SK-N-SH (cell line): ENCODE measurements at regions not wholly inside any gene's neighbourhood (a gene's known extent, or its start where the extent isn't known, plus 50 kb on each side); places are given as distances from the start of the nearest gene placed in this dataset.

Experiments used
- CTCF ChIA-PET: fragments of 300-600, 350-600 bp; formaldehyde crosslinking; extraction: SDS; loops from one replicate; lab custom pipeline; 2021; lab: Yijun Ruan, JAX
- POLR2A ChIA-PET: fragments of 350-600 bp; sonication (Branson Sonifier 250); formaldehyde crosslinking; extraction: SDS; loops from one replicate; lab custom pipeline; 2020; ENCODE audit warnings: antibody characterized with exemption, inconsistent platforms; lab: Yijun Ruan, JAX
- DNase-seq: peaks from one replicate; pipeline ENCODE4 v3.0.0; 2012
- H2AFZ ChIP-seq: fragments of 200-600 bp; sonication (generic); 2 replicates; pipeline ENCODE4 v1.8.1; 2016; ENCODE audit warnings: antibody characterized with exemption, mild to moderate bottlenecking, low read depth
- H3F3A ChIP-seq: fragments of 200-600 bp; sonication (generic); replicated peaks from 2 replicates; pipeline ENCODE3; 2016; ENCODE audit warnings: antibody characterized with exemption, mild to moderate bottlenecking; ENCODE audit not compliant: insufficient read depth
- H3K27ac ChIP-seq, 2 experiments: fragments of 200-500 bp in 1 of 2; fragments of 200-600 bp in 1 of 2; sonication (Bioruptor generic) in 1 of 2; sonication (generic), shearing (Covaris generic) in 1 of 2; 2 replicates each; pipeline versions ENCODE4 v1.5.1 to v1.6.1; 2014 to 2016; ENCODE audit warnings: low read depth in 2 of 2, inconsistent platforms in 1 of 2, low read length in 1 of 2, mild to moderate bottlenecking in 1 of 2, mixed read lengths in 1 of 2
- H3K27me3 ChIP-seq: fragments of 200-600 bp; sonication (generic), shearing (Covaris generic); 2 replicates; pipeline ENCODE4 v1.6.1; 2016; ENCODE audit warnings: mixed run types; ENCODE audit not compliant: insufficient read depth
- H3K36me3 ChIP-seq, 2 experiments: fragments of 200-500 bp in 1 of 2; fragments of 200-600 bp in 1 of 2; sonication (Bioruptor generic) in 1 of 2; sonication (generic) in 1 of 2; replicated peaks in 1 of 2; 2 replicates each; pipeline versions ENCODE3 to v1.5.1; 2014 to 2016; ENCODE audit warnings: low read length in 1 of 2, mild to moderate bottlenecking in 1 of 2; ENCODE audit not compliant: insufficient read depth in 2 of 2, control insufficient read depth in 1 of 2
- H3K4me1 ChIP-seq, 2 experiments: fragments of 200-500 bp in 1 of 2; fragments of 200-600 bp in 1 of 2; sonication (Bioruptor generic) in 1 of 2; sonication (generic), shearing (Covaris generic) in 1 of 2; 2 replicates each; pipeline versions ENCODE4 v1.5.1 to v1.6.1; 2014 to 2016; ENCODE audit warnings: low read depth in 1 of 2, low read length in 1 of 2, mixed run types in 1 of 2; ENCODE audit not compliant: insufficient read depth in 2 of 2, control insufficient read depth in 1 of 2
- H3K4me2 ChIP-seq: fragments of 200-600 bp; sonication (generic), shearing (Covaris generic); 2 replicates; pipeline ENCODE4 v1.6.1; 2017; ENCODE audit warnings: mixed run types
- H3K4me3 ChIP-seq, 2 experiments: fragments of 200-500 bp in 1 of 2; fragments of 200-600 bp in 1 of 2; sonication (Bioruptor generic) in 1 of 2; sonication (generic), shearing (Covaris generic) in 1 of 2; 2 replicates each; pipeline versions ENCODE4 v1.5.1 to v1.8.1; 2014 to 2016; ENCODE audit warnings: low read depth in 2 of 2, inconsistent platforms in 1 of 2, low read length in 1 of 2, mild to moderate bottlenecking in 1 of 2, mixed read lengths in 1 of 2, moderate library complexity in 1 of 2
- H3K79me2 ChIP-seq: fragments of 200-600 bp; sonication (generic); 2 replicates; pipeline ENCODE4 v1.8.1; 2017; ENCODE audit warnings: mild to moderate bottlenecking; ENCODE audit not compliant: insufficient read depth
- H3K9ac ChIP-seq: fragments of 200-600 bp; sonication (generic); 2 replicates; pipeline ENCODE4 v1.6.1; 2017; ENCODE audit warnings: mixed run types
- H3K9me2 ChIP-seq: fragments of 200-600 bp; sonication (generic); 2 replicates; pipeline ENCODE4 v1.6.1; 2017; ENCODE audit warnings: mixed run types
- H3K9me3 ChIP-seq: fragments of 200-600 bp; sonication (generic); 2 replicates; pipeline ENCODE4 v1.6.1; 2017; ENCODE audit warnings: mixed run types, mild to moderate bottlenecking, moderate library complexity
- H4K20me1 ChIP-seq: fragments of 200-600 bp; sonication (generic); 2 replicates; pipeline ENCODE4 v1.6.1; 2017; ENCODE audit warnings: mild to moderate bottlenecking, mixed run types; ENCODE audit not compliant: insufficient read depth
- CHD2 ChIP-seq: fragments of 150-350 bp; IDR thresholded peaks from 2 replicates; pipeline ENCODE4 v1.6.1; 2018; ENCODE audit warnings: low read length; ENCODE audit not compliant: partially characterized antibody
- EP300 ChIP-seq, 2 experiments: IDR thresholded peaks; 2 replicates each; pipeline versions ENCODE4 v1.4.0 to v1.6.1; 2012; ENCODE audit warnings: borderline replicate concordance in 1 of 2, low read depth in 1 of 2, low read length in 1 of 2
- EZH2phosphoT487 ChIP-seq: fragments of 200-600 bp; sonication (generic); IDR thresholded peaks from 2 replicates; pipeline ENCODE4 v1.6.1; 2017; ENCODE audit warnings: low read depth, mixed run types, mild to moderate bottlenecking, antibody characterized with exemption, moderate library complexity, borderline replicate concordance
- FOSL2 ChIP-seq: IDR thresholded peaks from 2 replicates; pipeline ENCODE4 v1.4.0; 2012; ENCODE audit warnings: low read depth, mild to moderate bottlenecking, moderate library complexity, borderline replicate concordance
- FOXJ3 ChIP-seq: sonication (generic); formaldehyde crosslinking; IDR thresholded peaks from 2 replicates; pipeline ENCODE4 v1.5.1; 2020; ENCODE audit warnings: mild to moderate bottlenecking, missing genetic modification reagents
- GABPA ChIP-seq: IDR thresholded peaks from 2 replicates; pipeline ENCODE4 v1.4.0; 2012; ENCODE audit warnings: low read depth, mild to moderate bottlenecking
- MAX ChIP-seq: IDR thresholded peaks from 2 replicates; pipeline ENCODE4 v1.4.0; 2012; ENCODE audit warnings: low read depth
- MEF2A ChIP-seq: IDR thresholded peaks from 2 replicates; pipeline ENCODE4 v1.4.0; 2012; ENCODE audit warnings: low read depth, borderline replicate concordance
- MXI1 ChIP-seq: IDR thresholded peaks from 2 replicates; pipeline ENCODE4 v1.6.1; 2012; ENCODE audit warnings: mild to moderate bottlenecking, low read depth, low read length, improper control_type of control experiment
- RFX5 ChIP-seq: IDR thresholded peaks from 2 replicates; pipeline ENCODE4 v1.6.1; 2012; ENCODE audit warnings: mild to moderate bottlenecking, improper control_type of control experiment, low read length
- SIN3A ChIP-seq: IDR thresholded peaks from 2 replicates; pipeline ENCODE4 v1.6.1; 2012; ENCODE audit warnings: low read depth, mild to moderate bottlenecking, low read length, moderate library complexity, borderline replicate concordance
- SMC3 ChIP-seq: IDR thresholded peaks from 2 replicates; pipeline ENCODE4 v1.6.1; 2012; ENCODE audit warnings: low read depth, low read length, improper control_type of control experiment
- TAF1 ChIP-seq: IDR thresholded peaks from 2 replicates; pipeline ENCODE4 v1.6.1; 2012; ENCODE audit warnings: low read depth, mild to moderate bottlenecking, low read length, moderate library complexity, borderline replicate concordance
- TCF12 ChIP-seq: IDR thresholded peaks from 2 replicates; pipeline ENCODE4 v1.4.0; 2012
- TEAD4 ChIP-seq: IDR thresholded peaks from 2 replicates; pipeline ENCODE4 v1.4.0; 2012; ENCODE audit warnings: mild to moderate bottlenecking, borderline replicate concordance; ENCODE audit not compliant: insufficient read depth
- YY1 ChIP-seq: IDR thresholded peaks from 2 replicates; pipeline ENCODE4 v1.4.0; 2012; ENCODE audit warnings: low read depth, mild to moderate bottlenecking
- WGBS: methylation state at CpG from one replicate; pipeline ENCODE4 v1.1.6; 2017; ENCODE audit warnings: low lambda C conversion rate; 5-methylcytosine and 5-hydroxymethylcytosine counted together
- TF ChIP-seq, protein P1 (sequence below): IDR thresholded peaks from 2 replicates; pipeline ENCODE4 v1.4.0; 2012; ENCODE audit warnings: low read depth, borderline replicate concordance
- TF ChIP-seq, protein P2 (sequence below): fragments of 200-600 bp; sonication (generic); IDR thresholded peaks from 2 replicates; pipeline ENCODE4 v1.6.1; 2017; ENCODE audit warnings: antibody characterized with exemption, mild to moderate bottlenecking, moderate library complexity
- TF ChIP-seq, protein P3 (sequence below): fragments of 150-350 bp; IDR thresholded peaks from 2 replicates; pipeline ENCODE4 v1.6.1; 2017; ENCODE audit warnings: antibody characterized with exemption, low read length, low read depth, borderline replicate concordance

DNA sequence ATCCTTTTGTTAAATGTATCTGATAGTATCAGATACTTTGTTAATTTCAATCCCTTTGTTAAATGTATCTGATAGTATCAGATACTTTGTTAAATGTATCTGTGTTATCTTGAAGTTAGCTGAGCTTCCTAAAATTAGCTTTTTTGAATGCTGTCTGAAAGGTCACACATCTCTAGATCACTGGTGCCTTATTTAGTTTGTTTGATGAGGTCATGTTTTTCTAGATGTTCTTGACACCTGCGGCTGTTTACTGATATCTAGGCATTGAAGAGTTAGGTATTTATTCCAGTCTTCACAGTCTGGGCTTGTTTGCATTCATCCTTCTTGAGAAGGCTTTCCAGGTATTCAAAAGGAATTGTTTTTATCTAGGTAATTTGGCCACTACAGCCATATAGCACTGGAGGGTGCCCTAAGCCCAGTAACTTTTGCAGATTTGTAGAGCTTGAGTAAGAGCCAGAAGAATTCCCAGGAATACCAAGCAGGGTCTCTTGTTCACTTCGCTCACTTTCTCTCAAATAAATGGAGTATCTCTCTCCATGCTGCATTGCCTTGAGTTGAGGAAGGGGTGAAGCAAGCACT is 435.4 kb upstream of the GRAMD2B start:
- Histone ChIP-seq H3K4me3 (no peak overlapping the region), H3K36me3 (no peaks in the 10 kb centered on the region), H3K27me3 (no peaks in the 10 kb centered on the region), H4K20me1 (no peaks in the 10 kb centered on the region), H3K9ac (no peak overlapping the region), H3K27ac (no peak overlapping the region), H3K4me2 (no peak overlapping the region), H3K4me1 (peaks cover 0 to 3% of the 10 kb centered on the region in 2 experiments; a peak in 2 of 4 replicates), H3F3A (no peaks in the 10 kb centered on the region), H3K9me3 (no peaks in the 10 kb centered on the region), H3K9me2 (no peaks in the 10 kb centered on the region), H2AFZ (no peak overlapping the region), H3K79me2 (no peaks in the 10 kb centered on the region)
- TF ChIP-seq SIN3A (no peak), EP300 (IDR thresholded peaks at IDR 0.05; ENCODE audit: borderline replicate concordance in 1 of 2, low read depth in 1 of 2, low read length in 1 of 2) (no peak), EZH2phosphoT487 (no peak), MEF2A (no peak), TCF12 (no peak), TEAD4 (no peak), MAX (no peak), RFX5 (no peak), SMC3 (no peak), CHD2 (no peak), FOSL2 (no peak)
- TF ChIP-seq, protein P1, sequence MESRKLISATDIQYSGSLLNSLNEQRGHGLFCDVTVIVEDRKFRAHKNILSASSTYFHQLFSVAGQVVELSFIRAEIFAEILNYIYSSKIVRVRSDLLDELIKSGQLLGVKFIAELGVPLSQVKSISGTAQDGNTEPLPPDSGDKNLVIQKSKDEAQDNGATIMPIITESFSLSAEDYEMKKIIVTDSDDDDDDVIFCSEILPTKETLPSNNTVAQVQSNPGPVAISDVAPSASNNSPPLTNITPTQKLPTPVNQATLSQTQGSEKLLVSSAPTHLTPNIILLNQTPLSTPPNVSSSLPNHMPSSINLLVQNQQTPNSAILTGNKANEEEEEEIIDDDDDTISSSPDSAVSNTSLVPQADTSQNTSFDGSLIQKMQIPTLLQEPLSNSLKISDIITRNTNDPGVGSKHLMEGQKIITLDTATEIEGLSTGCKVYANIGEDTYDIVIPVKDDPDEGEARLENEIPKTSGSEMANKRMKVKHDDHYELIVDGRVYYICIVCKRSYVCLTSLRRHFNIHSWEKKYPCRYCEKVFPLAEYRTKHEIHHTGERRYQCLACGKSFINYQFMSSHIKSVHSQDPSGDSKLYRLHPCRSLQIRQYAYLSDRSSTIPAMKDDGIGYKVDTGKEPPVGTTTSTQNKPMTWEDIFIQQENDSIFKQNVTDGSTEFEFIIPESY, result no peak
- TF ChIP-seq, protein P2, sequence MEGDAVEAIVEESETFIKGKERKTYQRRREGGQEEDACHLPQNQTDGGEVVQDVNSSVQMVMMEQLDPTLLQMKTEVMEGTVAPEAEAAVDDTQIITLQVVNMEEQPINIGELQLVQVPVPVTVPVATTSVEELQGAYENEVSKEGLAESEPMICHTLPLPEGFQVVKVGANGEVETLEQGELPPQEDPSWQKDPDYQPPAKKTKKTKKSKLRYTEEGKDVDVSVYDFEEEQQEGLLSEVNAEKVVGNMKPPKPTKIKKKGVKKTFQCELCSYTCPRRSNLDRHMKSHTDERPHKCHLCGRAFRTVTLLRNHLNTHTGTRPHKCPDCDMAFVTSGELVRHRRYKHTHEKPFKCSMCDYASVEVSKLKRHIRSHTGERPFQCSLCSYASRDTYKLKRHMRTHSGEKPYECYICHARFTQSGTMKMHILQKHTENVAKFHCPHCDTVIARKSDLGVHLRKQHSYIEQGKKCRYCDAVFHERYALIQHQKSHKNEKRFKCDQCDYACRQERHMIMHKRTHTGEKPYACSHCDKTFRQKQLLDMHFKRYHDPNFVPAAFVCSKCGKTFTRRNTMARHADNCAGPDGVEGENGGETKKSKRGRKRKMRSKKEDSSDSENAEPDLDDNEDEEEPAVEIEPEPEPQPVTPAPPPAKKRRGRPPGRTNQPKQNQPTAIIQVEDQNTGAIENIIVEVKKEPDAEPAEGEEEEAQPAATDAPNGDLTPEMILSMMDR, result no peak
- 69% methylated on average over 2 of the region's 2 CpGs for WGBS
- no peak for DNase-seq
- POLR2A ChIA-PET, result no interaction called here
- CTCF ChIA-PET, result no interaction called here

DNA sequence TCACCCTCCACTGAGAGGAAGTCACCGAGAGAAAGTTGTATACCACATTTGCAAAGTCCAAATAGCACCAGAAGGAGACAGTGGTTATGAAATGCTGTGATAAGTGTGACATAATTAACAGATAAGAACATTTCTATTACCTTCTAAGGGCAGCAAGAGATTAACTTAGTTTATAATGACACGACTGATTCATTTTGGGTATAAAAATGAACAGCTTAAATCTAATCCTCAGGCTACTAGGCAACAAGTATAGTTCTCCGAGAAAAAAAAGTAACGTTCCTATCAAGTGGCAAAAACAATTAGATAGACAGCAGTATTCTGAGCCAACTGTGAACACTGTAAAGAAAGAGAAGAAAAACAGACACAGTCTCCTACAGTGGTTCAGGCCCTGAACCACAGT is 431.2 kb upstream of the GRAMD2B start:
- H3K9me3 ChIP-seq, result no peaks in the 10 kb centered on the region
- H3K36me3 ChIP-seq, result no peaks in the 10 kb centered on the region
- H3F3A ChIP-seq, result no peaks in the 10 kb centered on the region
- peak overlapping the region in 1 of 2 experiments; percentile 28; a peak in 1 of 4 replicates for H3K27ac ChIP-seq
- no peaks in the 10 kb centered on the region for H3K27me3 ChIP-seq
- H3K4me1 ChIP-seq, result peaks cover 0 to 3% of the 10 kb centered on the region in 2 experiments; a peak in 2 of 4 replicates
- POLR2A ChIA-PET, result no interaction called here
- no peak overlapping the region for H3K4me3 ChIP-seq
- 44% methylated on average over 4 of the region's 4 CpGs for WGBS
- no peak overlapping the region for H2AFZ ChIP-seq
- H3K79me2 ChIP-seq, result no peaks in the 10 kb centered on the region
- DNase-seq, result no peak
- H3K9me2 ChIP-seq, result no peaks in the 10 kb centered on the region
- H3K4me2 ChIP-seq, result no peak overlapping the region
- H4K20me1 ChIP-seq, result no peaks in the 10 kb centered on the region
- CTCF ChIA-PET, result no interaction called here
- H3K9ac ChIP-seq, result no peak overlapping the region
- no peak for TF ChIP-seq EZH2phosphoT487
- no peak for TF ChIP-seq MEF2A
- TF ChIP-seq, protein P1, result no peak
- TF ChIP-seq, protein P3, sequence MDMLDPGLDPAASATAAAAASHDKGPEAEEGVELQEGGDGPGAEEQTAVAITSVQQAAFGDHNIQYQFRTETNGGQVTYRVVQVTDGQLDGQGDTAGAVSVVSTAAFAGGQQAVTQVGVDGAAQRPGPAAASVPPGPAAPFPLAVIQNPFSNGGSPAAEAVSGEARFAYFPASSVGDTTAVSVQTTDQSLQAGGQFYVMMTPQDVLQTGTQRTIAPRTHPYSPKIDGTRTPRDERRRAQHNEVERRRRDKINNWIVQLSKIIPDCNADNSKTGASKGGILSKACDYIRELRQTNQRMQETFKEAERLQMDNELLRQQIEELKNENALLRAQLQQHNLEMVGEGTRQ, result no peak
- no peak for TF ChIP-seq TAF1
- no peak for TF ChIP-seq MAX
- no peak for TF ChIP-seq FOXJ3 (CRISPR knock-in tag)
- TF ChIP-seq YY1, result no peak
- no peak for TF ChIP-seq GABPA
- no peak for TF ChIP-seq MXI1
